ENCODE measurements at regions not wholly inside any gene's neighbourhood (a gene's known extent, or its start where the extent isn't known, plus 50 kb on each side); places are given as distances from the start of the nearest gene placed in this dataset.

DNA sequence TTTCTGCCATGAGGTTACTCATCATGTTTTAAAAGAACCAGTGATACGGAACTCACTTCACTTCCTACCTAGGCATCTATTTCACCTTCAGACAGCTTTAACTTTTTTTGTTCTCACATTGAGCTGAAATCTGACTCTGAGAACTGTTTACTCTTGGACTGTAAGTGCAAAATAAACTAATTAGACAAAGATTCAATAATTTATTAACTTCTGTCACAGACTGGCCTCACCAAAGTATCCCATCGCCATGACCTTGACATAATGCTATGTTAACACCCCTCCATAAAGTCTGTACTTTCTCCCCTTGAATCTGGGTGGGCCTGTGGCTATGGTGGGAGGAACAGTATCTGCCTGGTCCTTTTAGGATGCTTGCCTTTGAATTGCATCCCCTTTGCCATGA, 448.1 kb downstream of the CBLN4 start:
- H3K36me3 ChIP-seq (replicated peaks in 1 of 2): no peaks in the 10 kb centered on the region
- intact Hi-C loops (cut with DNase I): no loop called here
- no peaks in the 10 kb centered on the region for H3K27me3 ChIP-seq
- no peak overlapping the region for H3K4me3 ChIP-seq
- no peaks in the 10 kb centered on the region for H3K9me3 ChIP-seq (replicated peaks in 1 of 3)
- no peak overlapping the region for H3K27ac ChIP-seq
- 41 to 64% (median 58%) methylated on average over 2 of the region's 2 CpGs for WGBS, 4 donors
- H3K4me1 ChIP-seq (replicated peaks in 1 of 2): no peaks in the 10 kb centered on the region
- TF ChIP-seq, protein P1, sequence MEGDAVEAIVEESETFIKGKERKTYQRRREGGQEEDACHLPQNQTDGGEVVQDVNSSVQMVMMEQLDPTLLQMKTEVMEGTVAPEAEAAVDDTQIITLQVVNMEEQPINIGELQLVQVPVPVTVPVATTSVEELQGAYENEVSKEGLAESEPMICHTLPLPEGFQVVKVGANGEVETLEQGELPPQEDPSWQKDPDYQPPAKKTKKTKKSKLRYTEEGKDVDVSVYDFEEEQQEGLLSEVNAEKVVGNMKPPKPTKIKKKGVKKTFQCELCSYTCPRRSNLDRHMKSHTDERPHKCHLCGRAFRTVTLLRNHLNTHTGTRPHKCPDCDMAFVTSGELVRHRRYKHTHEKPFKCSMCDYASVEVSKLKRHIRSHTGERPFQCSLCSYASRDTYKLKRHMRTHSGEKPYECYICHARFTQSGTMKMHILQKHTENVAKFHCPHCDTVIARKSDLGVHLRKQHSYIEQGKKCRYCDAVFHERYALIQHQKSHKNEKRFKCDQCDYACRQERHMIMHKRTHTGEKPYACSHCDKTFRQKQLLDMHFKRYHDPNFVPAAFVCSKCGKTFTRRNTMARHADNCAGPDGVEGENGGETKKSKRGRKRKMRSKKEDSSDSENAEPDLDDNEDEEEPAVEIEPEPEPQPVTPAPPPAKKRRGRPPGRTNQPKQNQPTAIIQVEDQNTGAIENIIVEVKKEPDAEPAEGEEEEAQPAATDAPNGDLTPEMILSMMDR (IDR thresholded peaks at IDR 0.05): no peak
- no peak for TF ChIP-seq POLR2A (IDR thresholded peaks at IDR 0.05)
- DNase-seq: no peak

DNA sequence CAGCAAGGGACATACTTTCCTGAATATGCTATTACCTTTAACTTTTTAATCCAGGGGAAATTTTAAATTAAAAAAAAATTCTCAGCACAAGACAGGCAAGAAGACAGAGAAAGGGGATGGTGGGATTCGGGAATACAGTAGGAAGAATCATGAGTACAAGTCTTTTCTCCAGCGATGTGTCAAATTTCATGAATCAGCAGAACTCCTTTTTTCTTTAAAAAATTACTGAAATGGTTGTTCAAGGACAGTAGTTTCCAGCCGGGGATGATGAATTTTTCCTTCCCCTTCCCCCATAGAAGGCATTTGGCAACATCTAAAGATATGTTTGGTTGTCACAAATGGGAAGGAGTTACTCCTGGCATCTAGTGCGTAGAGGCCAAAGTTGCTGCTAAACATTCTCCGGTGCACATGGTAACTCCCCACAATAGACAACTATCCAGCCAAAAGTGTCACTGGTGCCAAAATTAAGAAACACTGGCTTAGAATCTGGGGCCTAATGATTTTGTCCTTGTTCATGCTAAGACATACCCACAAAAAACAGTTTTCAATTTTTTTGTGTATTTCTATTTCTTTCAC, 450.2 kb downstream of the CBLN4 start:
- intact Hi-C loops (cut with DNase I): no loop called here
- H3K4me1 ChIP-seq (replicated peaks in 1 of 2): no peaks in the 10 kb centered on the region
- no peak overlapping the region for H3K4me3 ChIP-seq
- no peaks in the 10 kb centered on the region for H3K9me3 ChIP-seq (replicated peaks in 1 of 3)
- DNase-seq: no peak
- H3K27me3 ChIP-seq: no peaks in the 10 kb centered on the region
- no peaks in the 10 kb centered on the region for H3K36me3 ChIP-seq (replicated peaks in 1 of 2)
- no peak overlapping the region for H3K27ac ChIP-seq
- no peak for TF ChIP-seq POLR2A (IDR thresholded peaks at IDR 0.05)
- TF ChIP-seq, protein P1 (IDR thresholded peaks at IDR 0.05): no peak
- WGBS, 4 donors: 45 to 61% (median 51%) methylated on average over 5 of the region's 5 CpGs

DNA sequence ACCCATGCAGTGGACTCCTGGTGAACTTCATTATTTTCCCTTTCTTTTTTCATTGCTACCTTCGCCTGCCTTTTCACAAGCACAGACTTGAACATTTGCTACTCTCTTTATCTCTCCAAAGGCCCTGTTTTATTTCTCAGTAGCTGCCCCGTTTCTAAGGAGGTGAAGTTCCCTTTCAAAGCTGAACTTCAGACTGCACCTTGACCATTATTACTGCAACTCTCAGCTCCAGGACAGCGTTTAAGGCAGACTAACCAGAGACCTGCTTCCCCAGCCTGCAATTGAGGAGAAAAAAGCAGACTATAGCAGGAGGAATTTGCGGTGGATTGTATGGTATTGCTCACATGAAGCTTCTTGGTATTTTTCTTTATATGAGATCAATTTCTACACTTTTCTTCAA, 460.7 kb downstream of the CBLN4 start:
- H3K36me3 ChIP-seq (replicated peaks in 1 of 2): no peaks in the 10 kb centered on the region
- H3K27me3 ChIP-seq: no peaks in the 10 kb centered on the region
- WGBS, 4 donors: 59 to 66% (median 61%) methylated on average over 4 of the region's 4 CpGs
- no peak for TF ChIP-seq POLR2A (IDR thresholded peaks at IDR 0.05)
- TF ChIP-seq, protein P1 (IDR thresholded peaks at IDR 0.05): no peak
- H3K9me3 ChIP-seq (replicated peaks in 1 of 3): no peaks in the 10 kb centered on the region
- no peaks in the 10 kb centered on the region for H3K4me1 ChIP-seq (replicated peaks in 1 of 2)
- intact Hi-C loops (cut with DNase I): no loop called here
- no peak overlapping the region for H3K4me3 ChIP-seq
- no peak overlapping the region for H3K27ac ChIP-seq
- no peak for DNase-seq

DNA sequence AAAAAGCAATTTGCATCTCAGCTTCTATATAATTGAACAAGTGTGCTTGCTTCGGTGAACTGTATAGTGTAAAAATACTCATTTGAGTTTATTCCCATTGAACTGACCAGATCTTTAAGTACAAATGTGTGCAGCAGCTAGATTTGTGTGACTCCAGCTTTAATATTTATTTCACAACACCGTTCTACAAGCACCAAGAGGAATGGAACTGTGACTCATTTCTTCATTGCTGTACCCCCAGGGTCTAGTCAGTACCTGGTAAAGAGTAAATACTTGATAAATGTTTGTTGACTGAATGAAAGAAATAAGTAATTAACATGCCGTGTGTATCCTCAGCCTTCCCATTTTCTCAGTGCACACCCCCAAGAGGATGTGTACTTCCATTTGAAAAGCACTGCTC, 464.8 kb downstream of the CBLN4 start:
- Histone ChIP-seq H3K36me3 (replicated peaks in 1 of 2) (no peaks in the 10 kb centered on the region), H3K4me3 (no peak overlapping the region), H3K4me1 (replicated peaks in 1 of 2) (no peaks in the 10 kb centered on the region), H3K27me3 (no peaks in the 10 kb centered on the region), H3K9me3 (replicated peaks in 1 of 3) (no peaks in the 10 kb centered on the region), H3K27ac (no peak overlapping the region)
- TF ChIP-seq, protein P1 (IDR thresholded peaks at IDR 0.05): no peak
- DNase-seq: no peak
- WGBS, 4 donors: 47 to 62% (median 57%) methylated on average over 3 of the region's 3 CpGs
- intact Hi-C loops (cut with DNase I): no loop called here
